Coronary artery (tissue), 2 donors: ENCODE measurements at regions not wholly inside any gene's neighbourhood (a gene's known extent, or its start where the extent isn't known, plus 50 kb on each side); places are given as distances from the start of the nearest gene placed in this dataset.

Experiments
- DNase-seq: peaks from one replicate; pipeline ENCODE4 v3.0.0-alpha.2; 2017; ENCODE audit warnings: low spot score
- H3K27ac ChIP-seq, 2 donors: fragments of 200-600 bp; sonication (generic); one replicate each; pipeline ENCODE4 v1.5.1; 2016 to 2019
- H3K4me3 ChIP-seq: fragments of 200-600 bp; sonication (generic); 2 replicates; pipeline ENCODE4 v1.5.1; 2016; ENCODE audit warnings: mild to moderate bottlenecking, moderate library complexity
- TF ChIP-seq, protein P1 (sequence below): fragments of 200-600 bp; sonication (generic); IDR thresholded peaks from one replicate; pipeline ENCODE4 v1.5.1; 2019; ENCODE audit warnings: antibody characterized with exemption

DNA sequence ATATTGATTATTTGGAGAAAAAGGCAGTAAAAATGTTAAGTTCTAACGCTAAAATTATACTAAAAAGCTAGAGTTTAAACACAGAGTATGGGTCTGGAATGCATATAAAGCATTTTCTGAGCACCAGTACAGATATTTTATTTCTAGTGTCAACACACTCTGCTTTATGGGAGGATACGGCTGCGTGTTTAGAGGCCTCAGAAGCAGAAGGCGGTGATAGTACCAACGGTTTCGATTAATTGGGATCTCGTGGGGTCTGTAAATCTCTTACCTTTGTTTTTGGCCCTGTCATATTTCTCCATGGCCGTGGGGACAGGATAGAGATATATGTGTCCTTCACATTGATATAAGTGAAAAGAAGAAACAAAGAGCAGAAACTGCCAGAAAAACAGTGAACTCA lies 206.8 kb upstream of the NTM start:
- Histone ChIP-seq H3K4me3 (no peak overlapping the region), H3K27ac (no peak overlapping the region)
- DNase-seq: no peak
- TF ChIP-seq, protein P1, sequence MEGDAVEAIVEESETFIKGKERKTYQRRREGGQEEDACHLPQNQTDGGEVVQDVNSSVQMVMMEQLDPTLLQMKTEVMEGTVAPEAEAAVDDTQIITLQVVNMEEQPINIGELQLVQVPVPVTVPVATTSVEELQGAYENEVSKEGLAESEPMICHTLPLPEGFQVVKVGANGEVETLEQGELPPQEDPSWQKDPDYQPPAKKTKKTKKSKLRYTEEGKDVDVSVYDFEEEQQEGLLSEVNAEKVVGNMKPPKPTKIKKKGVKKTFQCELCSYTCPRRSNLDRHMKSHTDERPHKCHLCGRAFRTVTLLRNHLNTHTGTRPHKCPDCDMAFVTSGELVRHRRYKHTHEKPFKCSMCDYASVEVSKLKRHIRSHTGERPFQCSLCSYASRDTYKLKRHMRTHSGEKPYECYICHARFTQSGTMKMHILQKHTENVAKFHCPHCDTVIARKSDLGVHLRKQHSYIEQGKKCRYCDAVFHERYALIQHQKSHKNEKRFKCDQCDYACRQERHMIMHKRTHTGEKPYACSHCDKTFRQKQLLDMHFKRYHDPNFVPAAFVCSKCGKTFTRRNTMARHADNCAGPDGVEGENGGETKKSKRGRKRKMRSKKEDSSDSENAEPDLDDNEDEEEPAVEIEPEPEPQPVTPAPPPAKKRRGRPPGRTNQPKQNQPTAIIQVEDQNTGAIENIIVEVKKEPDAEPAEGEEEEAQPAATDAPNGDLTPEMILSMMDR: no peak

DNA sequence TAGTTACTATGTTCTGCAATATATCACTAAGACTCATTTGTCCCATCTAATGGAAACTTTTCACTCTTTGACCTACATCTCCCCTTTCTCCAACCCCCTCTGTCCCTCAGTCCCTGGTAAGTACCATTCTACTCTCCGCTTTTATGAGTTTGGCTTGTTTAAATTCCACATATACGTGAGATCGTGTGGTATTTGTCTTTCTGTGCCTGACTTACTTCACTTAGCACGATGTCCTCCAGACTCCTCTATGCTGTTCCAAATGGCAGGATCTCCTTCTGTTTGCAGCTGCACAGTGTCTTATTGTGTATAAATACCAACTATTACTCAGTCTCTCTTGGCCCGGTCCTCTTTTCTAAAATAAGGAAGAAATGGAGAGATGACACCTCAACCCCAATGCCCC lies 205.4 kb upstream of the NTM start:
- no peak overlapping the region for H3K27ac ChIP-seq
- DNase-seq: no peak
- H3K4me3 ChIP-seq: no peak overlapping the region
- TF ChIP-seq, protein P1: no peak

DNA sequence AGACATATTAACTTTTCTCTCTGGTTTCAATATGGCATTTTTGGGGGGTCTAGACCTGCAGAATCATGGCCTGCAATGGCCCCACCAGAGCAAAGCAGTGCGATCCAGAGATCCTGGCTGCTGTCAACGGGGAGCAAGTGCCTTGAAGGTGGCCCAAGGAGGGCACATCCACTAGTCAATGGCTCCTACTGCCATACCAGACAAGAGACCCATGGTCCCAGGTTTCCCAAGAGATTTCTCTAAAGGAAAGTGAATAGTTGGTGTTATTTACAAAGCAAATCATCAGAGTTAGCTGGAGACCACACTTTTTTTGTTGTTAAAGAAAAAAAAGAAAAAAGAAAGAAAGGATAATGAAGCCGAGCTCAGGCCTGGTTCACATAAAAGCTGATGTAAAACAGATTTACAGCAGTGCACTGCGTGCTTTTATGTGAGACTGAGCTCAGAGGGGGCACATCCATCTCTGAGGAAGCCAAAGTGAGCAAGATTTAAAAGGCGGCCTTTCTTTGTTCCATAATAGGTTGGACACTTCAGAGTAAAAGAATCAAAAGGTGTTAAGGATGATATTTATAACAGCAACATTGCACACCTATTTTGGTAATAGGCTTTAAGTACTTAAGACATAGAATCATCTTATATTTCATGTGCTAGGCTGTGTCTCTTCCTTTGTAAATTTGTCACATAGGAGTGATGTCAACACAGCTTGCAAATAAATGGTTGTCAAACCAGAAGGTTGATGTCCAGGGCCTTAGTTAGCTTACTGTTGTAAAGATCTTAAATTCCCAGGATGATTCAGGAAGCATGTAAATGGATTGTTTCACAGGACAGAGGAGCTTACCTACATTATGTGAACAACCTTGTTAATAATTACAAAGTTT lies 201.3 kb upstream of the NTM start:
- no peak overlapping the region for H3K4me3 ChIP-seq
- TF ChIP-seq, protein P1: no peak
- no peak overlapping the region for H3K27ac ChIP-seq
- DNase-seq: no peak

- no peak overlapping the region for H3K27ac ChIP-seq
- no peak overlapping the region for H3K4me3 ChIP-seq
- no peak for DNase-seq
- TF ChIP-seq, protein P1: no peak
These were observed 198.4 kb upstream of the NTM start for GRCh38 chr11:131172011-131172410.

- TF ChIP-seq, protein P1: no peak
- DNase-seq: no peak
- no peak overlapping the region for H3K4me3 ChIP-seq
- H3K27ac ChIP-seq: no peak overlapping the region
These were observed 192.4 kb upstream of the NTM start for GRCh38 chr11:131178020-131178419.

DNA sequence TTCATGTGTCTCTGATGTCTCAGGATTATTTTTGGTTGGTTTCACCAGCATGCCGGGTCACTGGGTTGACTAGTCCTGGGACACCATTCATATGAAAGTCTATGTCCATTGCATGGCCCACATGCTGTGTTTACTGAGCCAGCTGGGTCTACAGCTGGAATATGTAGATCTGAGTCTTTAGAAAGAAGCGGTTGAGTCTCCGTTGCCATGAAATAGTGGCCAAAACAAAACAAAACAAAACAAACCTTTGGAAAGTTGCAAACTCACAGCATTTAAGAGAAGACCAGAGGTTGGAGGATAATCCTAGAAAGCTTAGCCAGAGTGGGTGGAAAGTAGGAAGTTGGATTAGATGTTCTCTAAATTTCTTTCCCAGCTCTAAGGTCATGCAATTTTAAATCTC lies 191.8 kb upstream of the NTM start:
- no peak for DNase-seq
- TF ChIP-seq, protein P1: no peak
- H3K27ac ChIP-seq: no peak overlapping the region
- H3K4me3 ChIP-seq: no peak overlapping the region

- TF ChIP-seq, protein P1: no peak
These were observed 190.6 kb upstream of the NTM start for GRCh38 chr11:131179836-131180235.

More at GRCh38 chr11:131179836-131180235, 190.6 kb upstream of the NTM start:
- Histone ChIP-seq H3K4me3 (no peak overlapping the region), H3K27ac (no peak overlapping the region)
- DNase-seq: no peak
